HG02852 (cell line): ENCODE measurements at regions not wholly inside any gene's neighbourhood (a gene's known extent, or its start where the extent isn't known, plus 50 kb on each side); places are given as distances from the start of the nearest gene placed in this dataset.

Experiments
- ATAC-seq: cut with Tn5 transposase; IDR thresholded peaks from one replicate; pipeline ENCODE4 v1.9.1; 2021; ENCODE audit warnings: mild to moderate bottlenecking, moderate library complexity; ENCODE audit not compliant: unreplicated experiment

GRCh38 chr4:176566769-176567168 is 226.0 kb downstream of the VEGFC start:
- no peak for ATAC-seq

GRCh38 chr4:176568238-176568637 is 224.5 kb downstream of the VEGFC start:
- no peak for ATAC-seq

GRCh38 chr4:176569301-176569700 is 223.4 kb downstream of the VEGFC start:
- no peak for ATAC-seq

- ATAC-seq, result no peak
Measured at GRCh38 chr4:176571206-176571605, 221.5 kb downstream of the VEGFC start.

- no peak for ATAC-seq
Measured at GRCh38 chr4:176575141-176575730, 217.5 kb downstream of the VEGFC start.

- no peak for ATAC-seq
Measured at GRCh38 chr4:176579226-176579625, 213.5 kb downstream of the VEGFC start.

- ATAC-seq, result no peak
Measured at GRCh38 chr4:176583278-176583677, 209.4 kb downstream of the VEGFC start.

GRCh38 chr4:176584031-176584606 is 208.6 kb downstream of the VEGFC start:
- no peak for ATAC-seq

GRCh38 chr4:176587920-176588319 is 204.8 kb downstream of the VEGFC start:
- no peak for ATAC-seq

GRCh38 chr4:176588436-176588835 is 204.3 kb downstream of the VEGFC start:
- ATAC-seq, result no peak

- no peak for ATAC-seq
Measured at GRCh38 chr4:176592976-176593670, 199.6 kb downstream of the VEGFC start.

GRCh38 chr4:176593943-176594342 is 198.8 kb downstream of the VEGFC start:
- ATAC-seq, result no peak

- no peak for ATAC-seq
Measured at GRCh38 chr4:176595257-176595656, 197.5 kb downstream of the VEGFC start.

GRCh38 chr4:176601124-176601523 is 191.6 kb downstream of the VEGFC start:
- ATAC-seq, result no peak

- ATAC-seq, result no peak
Measured at GRCh38 chr4:176607807-176608206, 184.9 kb downstream of the VEGFC start.

- ATAC-seq, result no peak
Measured at GRCh38 chr4:176608346-176608745, 184.4 kb downstream of the VEGFC start.

GRCh38 chr4:176610594-176610993 is 182.1 kb downstream of the VEGFC start:
- ATAC-seq, result no peak

- no peak for ATAC-seq
Measured at GRCh38 chr4:176611381-176611780, 181.3 kb downstream of the VEGFC start.

GRCh38 chr4:176611951-176612350 is 180.8 kb downstream of the VEGFC start:
- no peak for ATAC-seq

GRCh38 chr4:176614793-176615192 is 177.9 kb downstream of the VEGFC start:
- no peak for ATAC-seq

GRCh38 chr4:176616151-176616550 is 176.6 kb downstream of the VEGFC start:
- no peak for ATAC-seq

- no peak for ATAC-seq
Measured at GRCh38 chr4:176618138-176618537, 174.6 kb downstream of the VEGFC start.
